IPS-15b (cell line): ENCODE measurements at regions not wholly inside any gene's neighbourhood (a gene's known extent, or its start where the extent isn't known, plus 50 kb on each side); places are given as distances from the start of the nearest gene placed in this dataset.
"Not testable (repeated sequence)": the region's sequence is repeated elsewhere in the genome, so short reads cannot be mapped to it uniquely, and the experiment has no call there.

Experiments
- H3K27me3 ChIP-seq: one replicate; pipeline ENCODE4 v1.6.1; 2013; ENCODE audit warnings: low read length; ENCODE audit not compliant: control insufficient read depth, insufficient read depth
- H3K36me3 ChIP-seq: one replicate; pipeline ENCODE4 v1.6.1; 2013; ENCODE audit warnings: low read length; ENCODE audit not compliant: control insufficient read depth, insufficient read depth
- H3K4me1 ChIP-seq: one replicate; pipeline ENCODE4 v1.6.1; 2013; ENCODE audit warnings: mild to moderate bottlenecking, low read length; ENCODE audit not compliant: control insufficient read depth, insufficient read depth
- H3K4me3 ChIP-seq: one replicate; pipeline ENCODE4 v1.5.1; 2013; ENCODE audit warnings: low read depth, low read length
- H3K9ac ChIP-seq: one replicate; pipeline ENCODE4 v1.6.1; 2013; ENCODE audit warnings: low read depth, mild to moderate bottlenecking, low read length
- H3K9me3 ChIP-seq: one replicate; pipeline ENCODE4 v1.6.1; 2013; ENCODE audit warnings: mild to moderate bottlenecking, low read length; ENCODE audit not compliant: control insufficient read depth, insufficient read depth

DNA sequence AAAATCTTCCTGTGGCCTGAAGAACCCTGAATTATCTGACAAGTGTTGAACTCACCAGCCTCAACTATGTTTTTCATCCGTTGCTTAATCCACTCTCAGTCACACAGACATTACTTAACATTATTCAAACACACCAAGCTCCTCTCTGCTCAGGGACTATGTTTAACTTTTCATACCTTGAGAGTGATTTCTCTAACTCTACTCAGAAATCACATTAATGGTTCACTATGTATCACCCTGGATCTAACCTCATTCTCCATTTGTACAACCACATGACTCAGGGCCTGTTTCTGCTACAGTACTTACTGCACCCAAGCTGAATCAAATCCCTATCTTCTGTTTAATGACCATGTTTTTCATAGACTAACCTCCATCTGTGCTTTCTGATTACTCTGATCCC, 553.7 kb upstream of the PRR20A start:
- Histone ChIP-seq H3K4me3 (no peak overlapping the region), H3K36me3 (no peaks in the 10 kb centered on the region), H3K9me3 (no peaks in the 10 kb centered on the region), H3K4me1 (no peaks in the 10 kb centered on the region), H3K9ac (no peak overlapping the region), H3K27me3 (no peaks in the 10 kb centered on the region)

DNA sequence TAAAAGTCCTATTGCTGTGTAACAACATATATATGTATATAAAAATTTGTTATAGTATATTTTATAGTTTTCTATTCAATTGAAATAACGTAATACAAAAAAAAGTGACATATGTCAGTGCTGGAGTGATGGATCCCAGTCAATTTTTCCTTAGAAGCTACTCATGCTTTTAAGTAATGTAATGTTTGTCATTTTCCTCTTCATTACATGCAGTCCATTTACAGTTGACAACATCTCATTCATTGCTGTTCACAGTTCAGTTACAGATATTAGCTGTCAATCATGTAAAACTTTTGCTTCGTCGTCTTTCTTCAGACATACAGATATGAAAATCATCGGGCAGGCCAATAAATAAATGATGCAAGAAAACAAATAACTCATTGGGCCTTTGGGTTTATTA, 525.1 kb upstream of the PRR20A start:
- Histone ChIP-seq H3K9ac (no peak overlapping the region), H3K27me3 (no peaks in the 10 kb centered on the region), H3K4me1 (no peaks in the 10 kb centered on the region), H3K9me3 (no peaks in the 10 kb centered on the region), H3K4me3 (no peak overlapping the region), H3K36me3 (no peaks in the 10 kb centered on the region)

DNA sequence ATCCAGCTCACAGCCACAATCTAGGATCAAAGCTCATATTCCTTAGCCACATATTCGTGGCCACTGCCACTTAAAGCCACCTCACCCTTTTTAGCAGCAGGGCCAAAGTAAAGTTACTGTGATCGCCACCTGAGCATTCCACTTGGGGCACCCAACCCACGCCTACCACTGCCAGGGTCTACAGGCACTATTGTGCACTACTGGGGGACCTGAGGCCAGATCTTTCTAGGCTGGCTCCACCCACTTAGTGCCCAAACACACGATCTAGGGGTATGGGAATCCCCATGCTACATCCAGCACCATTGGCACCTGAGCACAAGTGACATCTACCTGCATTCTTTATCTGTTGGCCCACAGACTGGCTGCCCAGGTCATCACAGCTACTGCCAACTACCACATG, 517.9 kb upstream of the PRR20A start:
- H3K27me3 ChIP-seq, result no peaks in the 10 kb centered on the region
- H3K4me3 ChIP-seq, result no peak overlapping the region
- no peak overlapping the region for H3K9ac ChIP-seq
- no peaks in the 10 kb centered on the region for H3K4me1 ChIP-seq
- H3K9me3 ChIP-seq, result no peaks in the 10 kb centered on the region
- no peaks in the 10 kb centered on the region for H3K36me3 ChIP-seq

DNA sequence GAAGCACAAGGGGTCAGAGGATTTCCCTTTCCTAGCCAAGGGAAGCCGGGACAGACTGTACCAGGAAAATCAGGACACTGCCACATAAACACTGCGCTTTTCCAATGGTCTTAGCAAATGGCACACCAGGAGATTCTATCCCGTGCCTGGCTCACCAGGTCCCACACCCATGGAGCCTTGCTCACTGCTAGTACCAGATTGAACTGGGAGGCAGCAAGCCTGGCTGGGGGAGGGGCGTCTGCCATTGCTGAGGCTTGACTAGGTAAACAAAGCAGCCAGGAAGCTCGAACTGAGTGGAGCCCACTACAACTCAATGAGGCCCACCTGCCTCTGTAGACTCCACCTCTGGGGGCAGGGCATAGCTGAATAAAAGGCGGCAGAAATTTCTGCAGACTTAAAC, 511.8 kb upstream of the PRR20A start:
- not testable (repeated sequence) for H3K4me3 ChIP-seq

DNA sequence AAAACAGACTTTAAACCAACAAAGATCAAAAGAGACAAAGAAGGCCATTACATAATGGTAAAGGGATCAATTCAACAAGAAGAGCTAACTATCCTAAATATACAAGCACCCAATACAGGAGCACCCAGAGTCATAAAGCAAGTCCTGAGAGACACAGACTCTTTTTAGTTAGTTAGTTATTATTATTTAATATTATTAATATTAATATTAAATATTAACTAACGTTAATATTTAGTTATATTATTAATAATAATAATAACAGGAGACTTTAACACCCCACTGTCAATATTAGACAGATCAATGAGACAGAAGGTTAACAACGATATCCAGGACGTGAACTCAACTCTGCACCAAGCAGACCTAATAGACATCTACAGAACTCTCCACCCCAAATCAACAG, 509.7 kb upstream of the PRR20A start:
- H3K9ac ChIP-seq, H3K27me3 ChIP-seq, H3K9me3 ChIP-seq, H3K36me3 ChIP-seq, H3K4me1 ChIP-seq, H3K4me3 ChIP-seq: not testable (repeated sequence)

More for the DNA sequence above, 511.8 kb upstream of the PRR20A start:
- H3K27me3 ChIP-seq, H3K9ac ChIP-seq, H3K9me3 ChIP-seq, H3K4me1 ChIP-seq, H3K36me3 ChIP-seq: not testable (repeated sequence)

DNA sequence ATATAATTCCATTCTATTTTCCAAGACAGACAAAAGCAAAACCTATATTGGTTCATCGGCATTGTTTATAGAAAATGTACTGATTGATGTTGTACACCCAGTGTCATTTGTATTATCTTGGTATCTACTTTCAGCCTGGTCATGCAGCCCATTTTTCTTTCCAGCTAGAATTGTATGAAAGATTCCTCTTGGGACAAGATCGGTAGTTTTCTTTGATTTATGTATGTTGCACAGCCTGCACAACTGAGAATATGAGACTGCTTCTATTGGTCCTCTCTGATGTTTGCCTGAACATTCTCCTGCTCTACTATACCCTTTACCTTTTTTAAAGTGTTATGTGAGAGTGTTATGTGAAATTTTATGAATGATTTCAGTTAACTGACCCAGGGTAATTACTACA, 487.7 kb upstream of the PRR20A start:
- no peaks in the 10 kb centered on the region for H3K27me3 ChIP-seq
- H3K36me3 ChIP-seq, result no peaks in the 10 kb centered on the region
- H3K9me3 ChIP-seq, result no peaks in the 10 kb centered on the region
- H3K9ac ChIP-seq, result no peak overlapping the region
- no peak overlapping the region for H3K4me3 ChIP-seq
- H3K4me1 ChIP-seq, result no peaks in the 10 kb centered on the region

DNA sequence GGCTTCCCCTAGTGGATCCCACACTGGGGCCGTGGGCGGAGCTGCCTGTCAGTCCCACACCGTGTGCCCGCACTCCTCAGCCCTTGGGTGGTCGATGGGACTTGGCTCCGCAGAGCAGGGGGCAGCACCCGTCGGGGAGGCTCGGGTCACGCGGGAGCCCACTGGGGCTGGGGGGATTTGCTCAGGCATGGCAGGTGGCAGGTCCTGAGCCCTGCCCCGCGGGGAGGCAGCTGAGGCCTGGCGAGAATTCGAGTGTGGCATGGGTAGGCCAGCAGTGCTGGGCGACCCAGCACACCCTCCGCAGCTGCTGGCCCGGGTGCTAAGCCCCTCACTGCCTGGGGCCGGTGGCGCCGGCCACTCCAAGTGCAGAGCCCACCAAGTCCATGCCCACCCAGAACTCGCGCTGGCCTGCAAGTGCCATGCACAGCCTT, 481.7 kb upstream of the PRR20A start:
- Histone ChIP-seq H3K36me3 (no peaks in the 10 kb centered on the region), H3K4me3 (no peak overlapping the region), H3K9ac (no peak overlapping the region), H3K9me3 (no peaks in the 10 kb centered on the region), H3K4me1 (no peaks in the 10 kb centered on the region), H3K27me3 (no peaks in the 10 kb centered on the region)

DNA sequence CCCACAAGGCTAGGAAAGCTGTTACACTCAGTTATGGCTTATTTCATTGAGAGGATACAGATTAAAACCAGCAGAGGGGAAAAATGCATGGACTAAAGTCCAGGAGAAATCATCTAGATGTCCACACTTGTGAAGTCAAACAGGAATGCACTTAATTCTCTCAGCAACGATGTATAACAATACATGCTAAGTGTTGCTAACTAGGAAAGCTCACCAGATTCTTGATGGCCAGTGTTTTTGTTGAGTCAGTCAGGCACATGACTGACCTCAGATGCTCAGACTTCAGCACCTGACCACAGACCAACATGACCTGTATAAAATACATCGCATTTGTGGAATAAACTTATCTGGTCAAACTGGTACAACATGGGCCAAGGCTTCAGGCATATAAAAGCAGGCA, 470.2 kb upstream of the PRR20A start:
- no peak overlapping the region for H3K9ac ChIP-seq
- no peak overlapping the region for H3K4me3 ChIP-seq
- H3K4me1 ChIP-seq, result no peaks in the 10 kb centered on the region
- H3K9me3 ChIP-seq, result no peaks in the 10 kb centered on the region
- no peaks in the 10 kb centered on the region for H3K27me3 ChIP-seq
- H3K36me3 ChIP-seq, result no peaks in the 10 kb centered on the region

DNA sequence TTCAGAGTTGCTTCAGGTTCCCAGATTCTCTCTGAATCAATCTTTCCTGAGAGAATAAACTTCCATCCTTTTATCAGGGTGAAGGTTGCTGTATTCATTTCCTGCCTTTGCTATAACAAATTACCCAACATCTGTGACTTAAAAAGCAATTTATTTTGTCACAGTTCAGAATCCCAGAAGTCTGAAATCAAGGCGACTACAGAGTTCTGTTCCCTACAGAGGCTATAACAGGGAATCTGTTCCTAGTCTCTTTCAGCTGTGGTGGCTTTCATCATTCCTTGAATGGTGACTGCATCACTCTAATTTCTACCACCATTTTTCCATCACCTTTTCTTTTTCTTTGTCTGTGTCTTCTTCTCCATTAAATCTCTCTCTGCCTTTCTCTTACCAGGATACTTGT, 459.3 kb upstream of the PRR20A start:
- Histone ChIP-seq H3K36me3 (no peaks in the 10 kb centered on the region), H3K9me3 (peaks cover 3% of the 10 kb centered on the region), H3K4me1 (no peaks in the 10 kb centered on the region), H3K27me3 (no peaks in the 10 kb centered on the region), H3K9ac (no peak overlapping the region), H3K4me3 (no peak overlapping the region)

DNA sequence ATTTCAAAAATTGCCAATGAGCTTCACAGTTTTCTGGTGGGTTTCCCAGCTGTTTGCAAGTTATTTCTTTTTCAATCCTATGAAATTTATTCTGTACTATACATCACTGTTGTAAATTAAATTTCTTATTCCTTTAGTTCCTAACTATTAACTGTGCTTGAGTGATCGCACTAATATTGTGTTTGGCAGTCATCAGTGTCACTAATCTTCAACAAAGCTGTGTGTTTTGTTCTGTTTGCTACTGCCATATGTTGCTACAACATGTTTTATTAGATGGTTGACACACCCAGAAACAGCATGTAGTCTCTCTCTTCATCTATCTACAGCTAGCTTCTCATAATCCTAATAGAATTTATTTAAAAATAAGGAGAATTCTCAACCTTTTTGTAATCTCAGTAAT, 453.6 kb upstream of the PRR20A start:
- Histone ChIP-seq H3K9me3 (no peaks in the 10 kb centered on the region), H3K9ac (no peak overlapping the region), H3K27me3 (no peaks in the 10 kb centered on the region), H3K4me3 (no peak overlapping the region), H3K36me3 (no peaks in the 10 kb centered on the region), H3K4me1 (no peaks in the 10 kb centered on the region)

DNA sequence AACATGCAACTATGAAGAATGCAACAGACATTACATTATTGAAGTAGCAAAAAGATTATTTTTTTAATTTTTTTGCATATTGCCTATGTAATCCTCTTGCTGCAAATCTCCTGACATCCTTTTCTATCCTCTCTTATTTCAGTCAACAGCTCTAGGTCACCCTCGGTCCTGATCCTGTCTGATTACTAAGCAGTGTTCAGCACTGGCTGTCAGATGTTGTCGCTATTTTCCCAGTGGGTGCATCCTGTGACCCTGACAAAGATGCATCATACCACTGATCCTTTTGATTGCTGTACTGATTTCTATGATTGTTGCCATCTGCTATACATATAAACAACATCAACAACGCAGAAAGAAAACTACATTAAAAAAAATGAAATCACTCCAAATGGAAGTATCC, 443.7 kb upstream of the PRR20A start:
- Histone ChIP-seq H3K9me3 (no peaks in the 10 kb centered on the region), H3K4me1 (no peaks in the 10 kb centered on the region), H3K9ac (no peak overlapping the region), H3K27me3 (no peaks in the 10 kb centered on the region), H3K4me3 (no peak overlapping the region), H3K36me3 (no peaks in the 10 kb centered on the region)

DNA sequence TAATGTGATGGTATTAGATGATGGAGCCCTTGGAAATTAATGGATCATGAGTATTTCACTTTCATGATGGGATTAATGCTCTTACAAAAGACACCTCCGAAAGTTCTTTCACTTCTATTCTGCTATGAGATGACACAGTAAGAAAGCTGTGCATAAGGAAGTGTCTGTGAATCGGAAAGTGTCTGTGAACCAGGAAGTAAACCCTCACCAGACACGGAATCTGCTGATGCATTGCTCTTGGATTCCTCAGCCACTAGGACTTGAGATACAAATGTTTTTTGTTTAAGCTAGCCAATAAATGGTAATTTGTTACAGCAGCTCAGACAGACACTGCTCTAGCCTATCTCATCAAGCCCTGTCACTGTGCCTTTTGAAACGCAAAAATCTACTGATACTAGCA, 440.4 kb upstream of the PRR20A start:
- no peaks in the 10 kb centered on the region for H3K36me3 ChIP-seq
- H3K4me3 ChIP-seq, result no peak overlapping the region
- no peaks in the 10 kb centered on the region for H3K4me1 ChIP-seq
- no peak overlapping the region for H3K9ac ChIP-seq
- H3K27me3 ChIP-seq, result no peaks in the 10 kb centered on the region
- H3K9me3 ChIP-seq, result no peaks in the 10 kb centered on the region

DNA sequence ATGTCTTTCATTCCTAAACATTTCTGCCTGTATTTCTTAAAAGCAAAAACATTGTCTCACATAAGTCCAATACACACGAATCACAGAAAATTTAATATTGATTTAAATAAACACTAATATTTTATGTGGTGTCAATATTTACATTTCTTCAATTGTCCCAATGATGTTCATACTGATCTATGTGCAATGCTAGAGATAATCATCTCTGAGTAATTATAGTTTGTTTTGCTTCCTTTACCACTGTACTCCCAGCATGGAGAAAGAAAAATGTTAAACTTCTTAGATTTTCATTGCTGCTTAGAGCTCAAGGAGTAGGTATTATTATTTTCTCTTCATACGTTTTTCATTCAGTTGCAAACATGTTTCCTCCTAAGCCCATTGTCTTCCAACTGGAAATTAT, 434.2 kb upstream of the PRR20A start:
- Histone ChIP-seq H3K9me3 (no peaks in the 10 kb centered on the region), H3K36me3 (no peaks in the 10 kb centered on the region), H3K27me3 (no peaks in the 10 kb centered on the region), H3K4me1 (no peaks in the 10 kb centered on the region), H3K9ac (no peak overlapping the region), H3K4me3 (no peak overlapping the region)
